HL-60/S4 (cell line): ENCODE measurements at regions not wholly inside any gene's neighbourhood (a gene's known extent, or its start where the extent isn't known, plus 50 kb on each side); places are given as distances from the start of the nearest gene placed in this dataset.
"Not testable (repeated sequence)": the region's sequence is repeated elsewhere in the genome, so short reads cannot be mapped to it uniquely, and the experiment has no call there.

Experiments used
- in situ Hi-C: fragments of 300-500 bp; cut with MboI; formaldehyde crosslinking; loops from 2 replicates; pipeline ENCODE4 v1.14.3; 2022; ENCODE audit warnings: low sequenced_read_pairs

DNA sequence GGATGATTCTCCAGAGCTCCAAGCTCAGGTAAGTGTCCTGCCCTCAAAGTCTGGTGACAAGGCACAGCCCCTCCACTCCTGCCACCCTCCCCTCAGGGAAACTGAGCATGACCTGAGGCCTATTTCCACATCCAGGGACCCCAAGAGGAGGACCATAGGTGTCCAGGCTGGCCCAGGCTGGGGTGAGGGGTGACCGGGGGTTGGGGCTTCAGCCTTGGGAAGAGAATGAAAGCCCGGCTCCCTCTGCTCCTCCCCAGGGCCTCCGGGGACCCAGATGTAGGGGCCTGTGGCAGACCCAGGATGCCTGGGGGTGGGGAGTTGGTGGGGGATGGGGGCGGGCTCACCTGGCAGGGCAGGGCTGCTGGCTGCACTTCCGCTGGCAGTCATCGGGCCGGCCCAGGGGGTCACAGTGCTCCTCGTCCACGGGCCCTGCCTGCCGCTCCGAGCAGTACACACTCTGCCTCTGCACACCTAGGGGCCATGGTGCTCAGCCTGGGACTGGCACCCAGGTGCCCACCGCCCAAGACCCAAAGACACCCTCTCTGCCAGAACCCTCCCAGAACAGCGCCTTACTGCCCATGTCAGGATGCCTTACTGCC lies 116.5 kb upstream of the AKAP13 start:
- in situ Hi-C loops: not testable (repeated sequence)

DNA sequence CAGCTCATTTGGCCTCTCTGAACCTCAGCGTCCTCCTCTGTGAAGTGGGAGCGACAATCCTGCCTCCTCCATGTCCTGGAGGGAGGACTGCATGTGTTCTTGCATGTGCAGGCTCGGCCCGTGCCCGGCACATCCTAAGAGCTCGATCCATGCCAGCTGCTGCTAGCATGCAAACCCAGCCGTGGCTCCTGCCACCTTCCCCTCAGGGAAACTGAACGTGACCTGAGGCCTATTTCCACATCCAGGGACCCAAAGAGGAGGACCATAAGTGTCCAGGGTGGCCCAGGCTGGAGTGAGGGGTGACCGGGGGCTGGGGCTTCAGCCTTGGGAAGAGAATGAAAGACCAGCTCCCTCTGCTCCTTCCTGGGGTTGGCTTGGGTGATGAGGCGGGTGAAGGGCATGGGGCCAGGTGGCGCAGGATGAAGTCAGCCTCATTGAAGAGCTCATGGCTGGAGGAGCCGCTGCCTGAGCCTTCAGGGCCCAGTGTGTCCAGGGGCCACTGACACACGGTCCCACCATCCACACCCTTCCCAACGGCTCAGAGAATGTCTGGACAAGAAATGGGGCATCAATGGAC lies 115.7 kb upstream of the AKAP13 start:
- in situ Hi-C loops: not testable (repeated sequence)

- in situ Hi-C loops: not testable (repeated sequence)
Measured at GRCh38 chr15:85267158-85267857, 113.1 kb upstream of the AKAP13 start.

GRCh38 chr15:85274315-85275050 lies 105.9 kb upstream of the AKAP13 start:
- in situ Hi-C loops: loop anchor here (25.0 kb wide), 2 partner anchors 312 to 563 kb away; no protein-coding TSS in a partner anchor

GRCh38 chr15:85276508-85276907 lies 103.9 kb upstream of the AKAP13 start:
- in situ Hi-C loops: loop anchor here (25.0 kb wide), 2 partner anchors 314 to 561 kb away; no protein-coding TSS in a partner anchor

- in situ Hi-C loops: loop anchor here (25.0 kb wide), 2 partner anchors 315 to 560 kb away; no protein-coding TSS in a partner anchor
Measured at GRCh38 chr15:85276921-85277320, 103.5 kb upstream of the AKAP13 start.

- in situ Hi-C loops: loop anchor here (25.0 kb wide), 2 partner anchors 316 to 559 kb away; no protein-coding TSS in a partner anchor
Measured at GRCh38 chr15:85277847-85278370, 102.5 kb upstream of the AKAP13 start.

DNA sequence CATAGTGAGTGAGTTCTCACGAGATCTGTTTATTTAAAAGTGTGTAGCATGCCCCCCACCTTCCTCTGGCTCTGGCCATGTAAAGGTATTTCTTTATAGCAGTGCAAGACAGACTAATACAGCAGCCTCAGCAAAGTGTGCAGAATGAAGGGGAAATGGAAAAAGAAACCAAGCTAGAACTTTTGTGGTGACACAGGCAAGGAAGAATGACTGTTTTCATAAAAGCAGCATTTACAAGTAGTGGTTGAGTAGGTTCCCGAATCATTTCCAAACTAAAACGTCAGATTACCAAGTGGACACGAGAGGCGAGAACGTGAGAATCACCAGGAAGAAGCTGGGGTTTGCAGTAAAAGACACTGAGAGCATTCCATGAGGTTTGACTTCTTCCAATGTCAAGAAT lies 100.2 kb upstream of the AKAP13 start:
- in situ Hi-C loops: loop anchor here (25.0 kb wide), 2 partner anchors 318 to 557 kb away; no protein-coding TSS in a partner anchor

- in situ Hi-C loops: loop anchor here (25.0 kb wide), 2 partner anchors 319 to 556 kb away; no protein-coding TSS in a partner anchor
Measured at GRCh38 chr15:85281293-85281882, 99.0 kb upstream of the AKAP13 start.

- in situ Hi-C loops: loop anchor here (25.0 kb wide), 2 partner anchors 320 to 555 kb away; no protein-coding TSS in a partner anchor
Measured at GRCh38 chr15:85282504-85283115, 97.8 kb upstream of the AKAP13 start.

DNA sequence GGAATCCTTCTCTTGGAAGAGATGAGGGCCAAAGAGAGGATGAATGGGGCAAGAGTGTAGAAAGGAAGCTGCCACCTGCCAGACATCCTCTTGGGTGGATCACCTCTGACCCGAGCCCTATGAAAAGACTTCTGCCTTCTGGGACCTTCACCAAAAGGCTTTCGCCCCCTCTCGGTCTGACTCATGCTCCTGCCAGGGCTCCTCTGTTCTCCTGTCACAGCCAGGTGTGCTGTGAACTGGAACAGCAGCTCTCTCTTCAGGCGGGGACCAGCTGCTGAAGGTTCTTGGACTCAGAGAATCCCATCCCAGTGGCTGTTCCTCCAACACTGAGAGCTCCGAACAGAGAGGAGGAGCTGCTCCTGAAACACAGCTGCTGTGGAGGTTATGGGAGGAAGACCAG lies 96.6 kb upstream of the AKAP13 start:
- in situ Hi-C loops: loop anchor here (25.0 kb wide), 2 partner anchors 322 to 553 kb away; no protein-coding TSS in a partner anchor

- in situ Hi-C loops: loop anchor here (25.0 kb wide), 2 partner anchors 322 to 553 kb away; no protein-coding TSS in a partner anchor
Measured at GRCh38 chr15:85284497-85284896, 95.9 kb upstream of the AKAP13 start.

DNA sequence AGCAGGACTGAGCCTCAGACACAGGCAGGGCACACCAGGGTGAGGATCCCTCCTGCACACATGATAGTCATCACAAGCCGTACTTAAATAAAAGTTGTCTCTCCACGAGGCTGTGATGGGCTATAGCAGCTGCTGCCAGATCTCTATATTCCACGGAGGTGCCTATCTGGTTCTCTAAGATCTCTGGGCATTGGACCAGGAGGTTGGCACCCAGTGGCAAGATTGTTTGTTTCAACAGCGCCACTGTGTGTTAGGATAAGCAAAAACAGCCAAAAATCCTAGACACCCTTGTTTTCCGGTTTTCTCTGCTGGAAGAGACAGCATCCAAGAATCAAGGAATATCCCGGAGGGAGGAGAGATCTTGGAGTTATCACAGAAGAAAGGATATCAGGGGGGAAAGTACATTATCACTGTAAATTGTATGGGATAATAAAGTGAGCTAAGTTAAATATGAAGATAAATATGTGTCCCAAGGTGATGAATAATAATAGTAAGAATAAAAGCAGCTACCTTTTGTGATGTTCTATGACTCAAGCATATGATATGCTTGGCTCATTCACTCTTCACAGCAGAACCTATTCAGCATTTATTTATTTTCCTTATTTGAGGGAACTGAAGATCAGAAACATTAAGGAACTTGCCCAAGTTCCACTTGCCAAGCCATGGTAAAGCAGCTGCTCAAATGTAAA lies 90.6 kb upstream of the AKAP13 start:
- in situ Hi-C loops: loop anchor here (25.0 kb wide), 2 partner anchors 328 to 547 kb away; no protein-coding TSS in a partner anchor

DNA sequence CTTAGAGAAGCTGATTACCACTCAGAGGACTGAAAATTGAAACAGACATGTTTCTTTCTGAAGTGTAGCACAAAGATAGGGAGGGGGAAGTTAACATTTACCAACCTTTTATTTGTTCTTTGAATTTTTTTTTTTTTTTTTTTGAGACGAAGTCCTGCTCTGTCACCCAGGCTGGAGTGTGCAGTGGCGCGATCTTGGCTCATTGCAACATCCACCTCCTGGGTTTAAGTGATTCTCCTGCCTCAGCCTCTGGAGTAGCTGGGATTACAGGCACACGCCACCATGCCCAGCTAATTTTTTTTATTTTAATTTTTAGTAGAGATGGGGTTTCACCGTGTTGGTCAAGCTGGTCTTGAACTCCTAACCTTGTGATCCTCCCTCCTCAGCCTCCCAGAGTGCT lies 87.8 kb upstream of the AKAP13 start:
- in situ Hi-C loops: loop anchor here (25.0 kb wide), 2 partner anchors 330 to 545 kb away; no protein-coding TSS in a partner anchor

DNA sequence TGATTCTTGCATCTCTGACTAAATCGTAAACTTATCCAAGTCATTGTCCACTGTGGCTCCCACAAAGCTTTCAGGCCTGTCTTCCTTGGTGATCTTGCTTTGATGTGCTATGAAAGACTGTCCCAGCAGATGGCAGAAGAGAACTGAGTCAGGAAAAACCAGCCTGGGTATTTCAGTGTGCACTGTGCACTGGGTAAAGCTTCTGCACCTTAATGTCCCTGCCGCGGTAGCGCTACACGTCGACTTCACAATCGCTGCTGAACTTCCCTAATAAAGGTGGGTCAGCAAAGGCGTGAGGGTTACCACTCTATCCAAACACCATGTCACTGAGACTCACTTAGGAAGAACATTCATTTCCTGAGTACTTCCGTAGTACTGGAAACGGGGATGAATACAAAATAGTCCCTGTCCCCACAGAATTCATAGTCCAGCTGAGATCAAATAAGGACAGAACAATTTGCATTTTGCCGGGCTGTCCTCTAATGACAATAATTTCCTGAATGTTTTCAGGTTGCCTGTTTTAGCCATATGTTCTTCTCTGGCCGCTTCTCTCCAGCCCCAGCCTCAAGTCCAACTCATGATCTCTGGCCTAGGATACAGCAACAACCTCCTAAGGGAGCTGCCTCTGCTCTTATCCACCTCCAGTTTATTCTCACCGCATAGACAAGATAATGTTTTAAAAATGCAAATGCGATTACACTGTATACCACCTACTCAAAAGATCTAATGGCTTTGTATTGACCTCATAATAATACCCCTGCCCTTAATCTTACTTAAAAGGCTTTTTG lies 83.6 kb upstream of the AKAP13 start:
- in situ Hi-C loops: loop anchor here (25.0 kb wide), 2 partner anchors 335 to 540 kb away; no protein-coding TSS in a partner anchor

- in situ Hi-C loops: loop anchor here (25.0 kb wide), 2 partner anchors 335 to 540 kb away; no protein-coding TSS in a partner anchor
Measured at GRCh38 chr15:85297537-85297936, 82.9 kb upstream of the AKAP13 start.

DNA sequence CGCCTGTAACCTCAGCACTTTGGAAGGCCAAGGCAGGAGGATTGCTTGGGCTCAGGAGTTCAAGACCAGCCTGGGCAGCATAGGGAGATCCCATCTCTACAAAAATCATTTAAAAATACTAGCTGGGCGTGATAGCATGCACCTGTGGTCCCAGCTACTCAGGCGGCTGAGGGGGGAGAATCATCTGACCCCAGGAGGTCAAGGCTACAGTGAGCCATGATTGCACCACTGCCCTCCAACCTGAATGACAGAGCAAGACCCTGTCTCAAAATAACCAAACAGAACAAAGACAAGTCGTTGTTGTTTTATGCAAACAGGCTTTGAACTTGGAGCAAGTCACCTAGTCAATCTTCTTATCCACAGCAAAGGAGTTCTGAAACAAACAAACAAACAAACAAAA lies 82.0 kb upstream of the AKAP13 start:
- in situ Hi-C loops: loop anchor here (25.0 kb wide), 2 partner anchors 336 to 539 kb away; no protein-coding TSS in a partner anchor

- in situ Hi-C loops: loop anchor here (25.0 kb wide), 2 partner anchors 337 to 538 kb away; no protein-coding TSS in a partner anchor
Measured at GRCh38 chr15:85298941-85299340, 81.5 kb upstream of the AKAP13 start.
